G401 (cell line): ENCODE measurements at regions not wholly inside any gene's neighbourhood (a gene's known extent, or its start where the extent isn't known, plus 50 kb on each side); places are given as distances from the start of the nearest gene placed in this dataset.

ENCODE experiments used
- DNase-seq: peaks from one replicate; pipeline ENCODE4 v3.0.0-alpha.2; 2015; ENCODE audit warnings: low spot score
- in situ Hi-C: cut with HindIII; loops from 2 replicates; pipeline ENCODE4 v1.10.0; 2016; ENCODE audit warnings: low sequenced_read_pairs, mixed read lengths

DNA sequence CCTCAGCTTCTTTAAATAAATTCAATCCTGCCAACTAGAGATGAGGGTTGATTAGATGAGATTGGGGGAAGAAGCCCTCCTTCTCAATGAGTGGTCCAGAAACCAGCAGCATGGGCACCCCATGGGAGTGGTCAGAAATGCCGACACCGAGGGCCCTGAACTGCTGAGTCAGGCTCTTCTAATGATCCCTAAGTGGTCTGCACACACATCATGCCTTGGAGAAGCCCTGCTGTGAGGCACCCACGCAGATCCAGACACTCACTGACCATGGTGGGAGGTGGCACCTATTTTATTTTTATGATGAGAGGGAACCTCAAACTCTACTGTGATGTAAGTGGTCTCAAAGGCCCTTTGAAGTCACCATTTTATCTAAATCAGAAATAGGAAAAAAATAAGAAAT lies 72.3 kb upstream of the BOD1 start:
- DNase-seq, result no peak
- in situ Hi-C loops, result no loop called here

DNA sequence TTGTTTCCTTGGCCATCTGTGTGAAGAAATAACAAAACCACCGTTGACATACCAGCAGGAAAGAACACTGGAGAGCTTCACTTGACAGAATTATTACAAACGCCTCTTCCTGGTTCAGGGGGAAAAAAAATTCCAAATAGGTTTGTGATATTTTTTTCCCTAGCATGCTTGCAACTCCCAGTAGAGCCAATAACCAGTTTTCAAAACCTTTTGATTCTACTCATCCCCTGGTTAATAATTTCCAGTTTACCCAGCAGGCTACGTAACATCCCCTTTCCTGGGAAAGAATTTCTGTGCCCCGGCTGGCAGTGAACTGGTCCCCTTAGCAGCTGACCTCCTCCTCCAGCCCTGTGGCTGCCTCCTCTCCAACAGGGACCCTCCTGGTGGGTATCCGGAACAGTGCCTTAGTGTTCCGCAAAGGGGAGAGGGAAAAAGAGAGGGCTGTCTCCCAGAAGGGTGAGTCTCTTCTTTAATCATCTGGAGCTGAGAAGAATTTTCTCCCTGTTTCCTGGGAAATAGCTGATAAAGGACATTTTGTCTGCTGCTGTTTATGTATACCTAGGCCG lies 72.8 kb upstream of the BOD1 start:
- no peak for DNase-seq
- in situ Hi-C loops, result no loop called here

DNA sequence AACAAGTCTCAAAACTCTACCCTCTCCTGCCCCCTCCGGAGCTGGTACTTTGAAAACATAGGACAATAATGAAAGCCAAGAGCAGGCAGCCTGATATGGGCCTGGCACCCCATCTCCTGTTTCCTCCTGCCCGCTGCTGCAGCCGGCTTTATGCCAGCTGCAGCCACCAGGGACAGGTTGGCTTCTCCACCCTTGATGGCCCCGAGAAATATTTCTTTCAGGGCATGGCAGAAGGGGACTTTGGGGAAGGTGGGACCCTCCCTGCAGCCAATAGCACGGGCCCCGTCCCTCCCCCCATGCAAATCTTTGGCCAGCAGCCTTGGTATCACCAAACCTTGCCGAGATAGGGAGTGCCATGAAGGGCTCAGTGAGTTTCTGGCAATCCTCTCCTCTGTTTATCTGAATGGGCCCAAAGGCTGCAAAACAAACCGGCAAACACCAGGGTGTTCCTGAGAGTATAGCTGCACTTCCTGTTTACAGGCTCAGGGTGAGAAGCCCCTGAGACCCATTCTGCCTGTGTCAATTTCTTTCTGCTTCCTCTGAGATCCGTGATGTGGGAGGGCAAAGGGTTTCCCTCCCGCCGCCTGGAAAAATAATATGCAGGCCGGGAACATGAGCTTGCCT lies 73.4 kb upstream of the BOD1 start:
- in situ Hi-C loops, result no loop called here
- peak; percentile 78 for DNase-seq

DNA sequence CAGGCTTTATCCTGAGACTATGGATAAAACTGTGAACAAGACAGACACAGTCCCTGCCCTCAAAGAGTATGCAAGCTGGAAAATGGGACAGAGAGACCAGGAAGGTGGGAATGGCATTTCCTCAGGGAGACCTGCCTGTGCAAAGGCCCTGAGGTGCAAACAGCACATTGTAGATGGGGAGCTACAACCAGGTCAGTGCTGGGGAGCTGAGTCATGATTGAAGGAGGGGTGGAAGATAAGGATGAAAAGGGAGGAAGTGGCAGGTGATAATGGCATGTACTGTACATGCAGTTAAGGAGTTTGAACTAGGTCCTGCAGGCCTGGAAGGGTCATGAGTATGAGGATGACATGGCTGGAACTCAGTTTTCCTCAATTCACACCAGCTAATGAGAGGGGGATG lies 75.5 kb upstream of the BOD1 start:
- no peak for DNase-seq
- in situ Hi-C loops, result no loop called here

DNA sequence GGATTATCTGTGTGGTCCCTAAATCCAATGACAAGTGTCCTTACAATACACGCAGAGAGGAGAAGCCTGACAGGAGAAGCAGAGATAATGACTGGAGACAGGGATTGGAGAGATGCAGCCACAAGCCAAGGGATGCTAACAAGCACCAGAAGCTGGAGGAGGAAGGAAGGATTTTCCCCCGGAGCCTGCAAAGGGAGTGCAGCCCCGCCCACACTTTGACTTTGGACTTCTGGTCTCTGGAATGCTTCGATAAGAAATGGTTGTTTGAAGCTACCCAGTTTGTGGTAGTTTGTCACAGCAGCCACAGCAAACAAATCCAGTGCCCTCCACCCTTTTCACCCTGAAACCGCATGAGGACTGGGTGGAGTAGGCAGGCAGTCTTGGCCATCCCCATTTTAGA lies 77.2 kb upstream of the BOD1 start:
- no peak for DNase-seq
- in situ Hi-C loops, result no loop called here

DNA sequence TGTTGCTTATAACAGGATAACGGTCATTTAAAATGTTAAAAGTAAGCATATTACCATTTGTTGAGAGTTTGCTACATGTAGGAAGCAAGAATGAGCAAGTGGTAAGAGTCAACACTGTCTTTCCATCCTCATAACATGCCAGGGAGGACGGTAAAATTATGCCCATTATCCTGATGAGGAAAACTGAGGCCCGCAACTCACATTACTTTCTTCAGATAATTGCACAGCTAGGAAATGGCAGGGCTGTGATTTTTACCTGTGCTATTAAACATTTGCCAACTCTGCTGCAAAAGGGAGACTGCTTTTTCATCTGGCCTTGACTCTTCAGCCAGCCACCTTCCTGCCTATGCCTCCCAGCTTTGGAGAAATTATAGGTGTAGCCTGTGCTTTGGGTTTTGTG lies 79.8 kb upstream of the BOD1 start:
- in situ Hi-C loops, result no loop called here
- no peak for DNase-seq

DNA sequence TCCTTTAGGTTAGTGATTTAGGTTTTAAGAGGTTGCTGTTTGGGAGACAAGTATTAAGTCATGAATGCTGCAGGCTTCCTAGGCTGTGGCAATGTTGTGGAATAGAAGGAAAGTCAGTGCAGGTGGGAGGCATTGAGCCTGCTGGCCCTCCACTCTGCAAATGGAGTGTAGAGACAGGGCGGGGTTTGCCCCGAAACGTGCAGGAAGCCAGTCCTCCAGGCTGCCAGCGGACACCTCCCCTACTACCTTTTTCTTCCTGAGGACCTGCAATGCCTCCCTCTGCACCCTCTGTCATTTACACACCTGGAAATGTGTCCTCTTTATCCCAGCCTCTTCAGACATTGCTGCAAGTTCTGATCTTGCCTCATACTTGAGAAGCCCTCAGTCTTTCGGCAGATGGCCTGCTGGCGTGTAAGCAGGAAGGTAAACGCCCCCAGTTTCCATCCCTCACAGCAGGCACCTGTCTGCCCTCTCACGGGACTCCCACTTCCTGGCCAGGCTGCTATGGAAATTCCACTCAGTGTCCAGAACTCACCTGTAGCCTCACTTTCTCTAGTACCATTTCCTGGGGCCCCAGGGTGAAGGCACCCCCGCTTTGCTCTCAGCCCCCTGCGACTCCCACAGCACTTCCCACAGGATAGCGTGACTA lies 81.6 kb upstream of the BOD1 start:
- no peak for DNase-seq
- in situ Hi-C loops, result no loop called here

DNA sequence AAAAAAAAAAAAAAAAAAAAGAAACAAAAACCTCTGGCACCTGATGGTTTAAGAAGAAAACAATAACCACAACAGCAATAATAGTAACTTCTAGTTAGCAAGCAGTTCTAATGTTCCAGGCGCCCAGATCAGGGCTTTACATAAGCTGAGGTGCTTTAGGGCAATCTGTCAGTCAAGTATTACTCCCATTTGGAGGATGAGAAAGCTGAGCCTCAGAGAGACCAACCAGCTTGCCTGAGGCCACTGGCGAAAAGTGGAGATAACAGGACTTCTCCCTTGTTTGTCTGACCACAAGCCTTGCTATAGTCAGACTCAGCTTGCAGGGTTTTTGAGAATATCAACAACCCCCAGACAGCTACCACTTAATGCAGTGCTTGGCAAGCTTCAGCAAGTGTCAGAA lies 83.5 kb upstream of the BOD1 start:
- no peak for DNase-seq
- in situ Hi-C loops, result no loop called here

DNA sequence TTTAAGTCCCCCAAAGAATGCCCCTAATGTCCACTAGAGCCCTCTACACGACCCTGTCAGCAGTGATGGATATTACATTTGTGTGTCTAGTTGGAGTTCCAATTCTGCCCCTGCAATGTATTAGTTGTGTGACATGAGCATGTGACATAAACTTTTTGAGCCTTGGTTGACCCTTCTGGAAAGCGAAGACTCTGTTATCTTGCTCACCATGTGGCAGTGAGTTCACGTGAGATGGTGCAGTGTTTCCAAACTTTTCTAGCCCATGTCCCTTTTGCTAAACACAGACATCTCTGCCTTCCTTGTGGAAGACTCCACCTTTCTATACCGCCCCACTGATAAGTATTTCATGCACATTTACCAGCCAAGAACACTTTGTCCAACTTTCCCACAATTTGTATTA lies 87.0 kb upstream of the BOD1 start:
- in situ Hi-C loops, result no loop called here
- no peak for DNase-seq

DNA sequence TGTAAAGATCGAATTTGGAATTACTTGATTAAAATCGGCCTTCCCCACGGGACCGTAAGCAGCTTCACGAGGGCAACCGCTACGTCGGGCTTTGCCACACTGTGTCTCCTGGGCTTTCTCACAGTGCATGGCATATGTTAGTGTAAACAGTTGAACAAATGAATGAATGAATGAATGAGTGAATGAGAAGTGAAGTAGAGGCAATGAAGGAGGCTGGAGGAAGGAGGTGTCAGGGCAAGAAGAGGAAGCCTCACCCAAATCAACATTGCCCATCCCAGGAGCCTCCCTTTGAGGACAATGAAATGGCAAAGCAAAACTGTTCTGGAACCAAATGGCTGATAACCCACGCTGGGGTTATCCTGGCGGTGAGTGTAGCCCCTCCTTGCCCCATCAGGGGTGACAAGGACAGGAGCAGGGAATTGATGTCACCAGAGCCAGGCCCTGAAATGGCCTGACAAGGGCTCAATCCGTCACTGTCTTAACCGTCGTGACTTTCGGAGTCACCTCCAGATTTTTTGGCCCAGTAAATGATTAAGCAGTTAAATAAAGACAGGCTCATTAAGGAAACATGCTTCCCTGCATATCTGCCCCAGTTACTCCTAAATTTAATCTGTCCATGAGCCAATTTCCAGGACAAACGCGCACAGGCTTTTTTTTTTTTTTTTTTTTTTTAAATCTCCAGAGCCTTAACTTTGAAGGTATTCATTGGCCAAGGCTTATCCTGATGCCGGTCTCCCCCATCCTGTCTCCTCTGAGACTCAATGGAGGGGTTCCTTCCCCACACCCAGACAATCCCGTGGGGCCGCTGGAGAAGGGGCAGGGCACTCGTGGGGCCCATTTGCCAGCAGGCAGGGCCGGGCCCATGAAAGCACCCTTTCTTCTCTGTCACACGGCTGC lies 88.4 kb upstream of the BOD1 start:
- DNase-seq, result no peak
- in situ Hi-C loops, result no loop called here

DNA sequence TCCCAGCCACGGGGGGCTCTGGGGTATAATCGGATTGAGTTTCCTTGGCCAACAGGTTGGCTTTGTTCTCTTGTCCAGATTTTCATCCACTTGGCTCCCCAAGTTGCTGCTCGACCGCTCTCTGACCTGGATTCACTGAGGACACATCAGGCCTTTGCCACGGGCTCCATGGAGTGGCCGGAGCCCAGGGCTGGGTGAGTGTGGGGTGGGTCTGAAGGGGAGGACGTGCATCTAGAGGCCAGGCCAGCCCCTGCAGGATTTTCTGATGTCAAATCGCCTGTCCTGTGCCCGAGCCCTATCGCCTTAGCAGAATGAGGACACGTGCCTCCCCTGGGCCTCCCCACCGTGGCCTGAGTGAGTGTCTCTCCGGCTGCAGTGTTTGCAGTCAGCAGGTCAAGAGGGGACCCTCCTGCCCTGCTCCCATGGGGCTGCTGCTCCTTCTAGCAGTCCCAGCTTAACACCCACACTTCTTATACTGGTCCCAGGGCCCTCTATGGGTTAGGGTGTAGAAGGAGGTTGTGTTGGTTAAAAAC lies 89.1 kb upstream of the BOD1 start:
- in situ Hi-C loops, result no loop called here
- DNase-seq, result no peak

DNA sequence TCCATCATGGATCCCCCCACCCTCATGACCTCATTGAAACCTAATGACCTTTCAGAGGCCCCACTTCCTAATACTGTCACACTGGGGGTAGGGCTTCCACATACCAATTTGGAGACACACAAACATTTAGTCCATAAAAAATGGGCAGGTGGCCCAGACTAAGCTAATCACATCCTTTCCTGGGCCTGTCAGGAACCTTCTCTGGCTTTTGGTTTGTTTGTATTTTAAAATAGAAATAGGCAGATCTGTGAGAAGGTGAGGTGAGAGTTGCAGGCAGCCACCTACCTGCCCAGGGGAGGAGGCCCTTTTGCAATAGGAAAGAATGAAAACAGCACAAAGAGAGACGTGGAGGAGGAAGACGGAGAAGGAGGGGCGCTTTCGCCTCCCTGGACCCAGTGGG lies 90.2 kb upstream of the BOD1 start:
- DNase-seq, result no peak
- in situ Hi-C loops, result no loop called here

DNA sequence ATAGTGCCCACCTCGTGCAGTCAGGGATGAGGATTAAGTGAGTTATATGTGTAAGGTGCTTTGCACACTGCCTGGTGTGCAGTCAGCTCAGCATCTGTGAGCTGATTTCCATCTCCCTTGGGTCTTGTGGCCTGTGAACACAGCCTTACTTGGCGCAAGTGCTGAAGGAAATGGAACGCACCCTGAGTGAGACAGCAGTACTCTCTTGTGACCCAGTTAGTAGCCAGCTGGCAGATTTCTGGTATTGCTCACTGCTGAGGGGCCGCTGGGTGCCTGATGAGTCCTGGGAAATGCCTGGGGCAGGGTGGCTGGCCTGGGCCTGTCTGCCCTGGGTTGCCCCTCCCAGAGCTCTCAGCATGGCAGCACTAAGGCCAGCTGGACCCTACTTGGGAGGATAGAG lies 90.9 kb upstream of the BOD1 start:
- in situ Hi-C loops, result no loop called here
- no peak for DNase-seq

DNA sequence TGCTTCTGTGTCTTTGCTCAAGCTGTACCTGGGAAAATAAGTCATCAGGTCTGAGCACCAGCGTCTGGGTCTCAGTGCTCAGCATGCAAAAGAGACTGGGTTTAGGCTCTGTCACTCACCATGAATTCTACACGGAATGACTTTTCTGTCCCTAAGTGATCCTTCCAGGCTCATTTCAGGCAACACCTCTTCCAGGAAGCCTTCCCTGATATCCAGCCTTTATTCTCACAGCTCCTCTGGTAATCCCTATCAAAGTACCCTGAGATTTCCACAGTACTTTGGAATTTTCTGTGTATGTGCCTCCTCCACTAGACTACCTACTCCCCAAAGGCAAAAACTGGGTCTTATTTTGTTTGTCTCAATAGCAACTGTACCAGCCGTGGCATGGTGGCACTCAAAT lies 92.7 kb upstream of the BOD1 start:
- in situ Hi-C loops, result no loop called here
- no peak for DNase-seq

DNA sequence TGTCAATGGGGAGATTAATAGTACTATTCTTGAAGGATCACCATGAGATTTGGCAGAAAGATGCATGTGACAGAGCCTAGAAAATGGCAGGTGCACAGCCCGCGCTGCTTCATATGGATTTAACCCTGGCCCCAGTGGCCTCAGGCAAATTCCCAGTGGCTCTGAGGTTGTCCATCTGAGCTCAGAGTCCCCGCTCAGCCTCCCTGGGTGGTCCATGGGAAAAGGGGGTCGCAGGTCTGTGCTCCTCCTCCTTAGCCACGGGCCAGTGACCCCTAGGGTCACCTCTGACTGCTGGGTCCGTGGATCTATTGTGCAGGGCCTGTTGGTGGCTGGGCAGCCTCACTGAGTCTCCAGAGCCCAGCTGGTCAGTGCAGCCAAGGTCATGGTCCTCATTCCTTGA lies 93.3 kb upstream of the BOD1 start:
- in situ Hi-C loops, result no loop called here
- DNase-seq, result no peak

DNA sequence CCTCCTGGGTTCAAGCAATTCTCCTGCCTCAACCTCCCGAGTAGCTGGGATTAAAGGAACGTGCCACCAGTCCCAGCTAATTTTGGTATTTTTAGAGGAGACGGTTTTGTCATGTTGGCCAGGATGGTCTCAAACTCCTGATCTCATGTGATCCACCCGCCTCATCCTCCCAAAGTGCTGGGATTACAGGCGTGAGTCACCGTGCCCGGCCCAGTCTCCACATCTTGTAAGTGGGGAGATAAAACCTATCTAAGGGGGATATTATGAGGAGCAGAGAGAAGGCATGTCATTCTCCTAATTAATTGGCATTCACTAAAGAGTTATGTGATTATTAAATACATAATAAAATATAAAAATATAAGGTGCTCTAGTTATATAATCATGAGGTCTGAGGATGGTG lies 94.1 kb upstream of the BOD1 start:
- in situ Hi-C loops, result no loop called here
- no peak for DNase-seq

DNA sequence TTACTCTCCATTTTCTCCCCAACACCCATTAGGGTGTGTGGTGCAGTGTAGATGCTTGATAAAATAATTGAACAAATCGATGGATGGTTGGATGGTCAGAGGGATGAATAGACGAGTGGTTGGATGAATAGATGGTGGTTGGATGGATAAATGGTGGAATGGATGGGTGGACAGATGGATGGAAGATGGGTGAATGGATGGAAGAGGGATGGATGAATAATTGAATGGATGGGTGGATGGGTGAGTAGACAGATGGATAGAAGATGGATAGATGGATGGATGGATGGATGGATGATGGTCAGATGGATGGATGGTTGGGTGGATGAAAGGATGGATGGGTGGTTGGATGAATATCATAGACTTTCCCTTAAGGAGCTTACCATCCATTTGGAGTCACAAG lies 95.0 kb upstream of the BOD1 start:
- DNase-seq, result no peak
- in situ Hi-C loops, result no loop called here

DNA sequence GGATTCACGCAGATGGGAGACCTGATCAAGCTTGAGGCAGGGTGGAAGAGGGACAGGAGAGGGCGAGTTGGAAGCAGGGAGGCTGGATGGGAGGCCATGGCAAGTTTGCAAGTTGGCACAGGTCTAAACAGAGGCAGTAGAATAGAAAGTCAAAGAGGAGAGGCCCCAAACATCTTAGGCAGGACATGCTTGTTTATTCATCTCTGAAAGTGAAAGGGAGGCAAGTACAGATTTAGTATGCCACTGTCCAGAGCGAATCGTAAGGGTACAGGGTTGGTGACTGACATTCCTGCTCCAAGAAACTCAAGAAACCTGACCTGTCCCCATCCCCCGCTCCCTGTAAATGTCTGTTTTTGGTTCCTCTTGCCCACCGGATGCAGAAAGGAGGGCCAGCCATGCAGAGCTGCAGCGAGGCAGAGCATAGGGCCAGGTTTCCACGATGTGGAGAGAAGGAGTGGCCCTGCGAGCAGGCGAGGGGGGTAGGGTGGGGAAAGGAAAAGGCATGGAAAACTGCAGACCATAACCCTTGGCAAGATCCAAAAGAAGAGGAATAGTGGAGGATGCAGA lies 96.2 kb upstream of the BOD1 start:
- in situ Hi-C loops, result no loop called here
- DNase-seq, result no peak

DNA sequence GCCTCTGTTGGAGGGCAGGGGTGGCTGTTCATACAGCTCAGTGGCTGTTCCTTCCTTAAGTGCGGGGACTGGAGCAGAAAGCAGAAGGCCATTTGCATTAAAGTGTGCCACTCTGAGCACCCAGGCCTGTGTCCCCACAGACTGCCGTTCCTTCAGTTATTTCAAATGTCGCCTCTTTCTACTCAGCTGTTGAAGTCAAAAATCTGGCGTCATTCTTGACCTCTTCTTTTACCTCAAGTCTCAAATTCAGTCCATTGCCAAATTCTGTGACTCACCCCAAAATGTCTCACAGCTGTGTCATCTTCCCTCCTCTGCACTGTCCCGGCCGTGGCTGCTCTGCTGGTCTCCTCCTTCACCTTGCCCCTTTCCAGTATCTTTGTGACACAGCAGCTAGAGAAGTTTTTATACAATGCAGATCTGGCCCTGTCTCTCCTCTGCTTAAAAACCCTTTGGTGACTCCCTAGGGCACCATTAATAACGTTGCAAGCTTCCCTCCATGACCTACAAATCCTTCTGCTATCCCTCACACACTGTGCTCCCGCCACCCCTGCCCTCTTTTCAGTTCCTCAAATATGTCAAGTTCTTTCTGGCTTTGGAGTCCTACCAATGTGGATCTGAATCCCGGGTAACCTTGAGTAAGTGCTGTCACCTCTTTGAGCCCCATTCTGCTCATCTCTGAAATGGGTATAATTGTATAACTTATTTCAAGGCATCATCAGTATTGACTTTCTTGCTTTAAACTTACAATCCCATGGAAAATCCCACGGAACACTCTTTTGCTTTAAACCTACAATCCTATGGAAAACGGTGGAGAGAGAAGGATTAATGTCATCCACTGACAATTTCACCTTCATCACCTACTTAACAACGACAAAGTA lies 98.3 kb upstream of the BOD1 start:
- in situ Hi-C loops, result no loop called here
- DNase-seq, result no peak
